Neural cell (in vitro differentiated cells): ENCODE measurements at regions not wholly inside any gene's neighbourhood (a gene's known extent, or its start where the extent isn't known, plus 50 kb on each side); places are given as distances from the start of the nearest gene placed in this dataset.

Experiments used
- CTCF ChIP-seq: fragments of 450-650 bp; IDR thresholded peaks from 2 replicates; pipeline ENCODE4 v1.5.1; 2014; ENCODE audit warnings: antibody characterized with exemption, mild to moderate bottlenecking, moderate library complexity; ENCODE audit not compliant: poor library complexity, severe bottlenecking
- EP300 ChIP-seq: fragments of 450-650 bp; conservative IDR thresholded peaks from 2 replicates; pipeline ENCODE4 v1.6.1; 2014; ENCODE audit warnings: antibody characterized with exemption, mild to moderate bottlenecking, moderate library complexity; ENCODE audit not compliant: poor library complexity, severe bottlenecking
- EZH2 ChIP-seq: fragments of 200-600, 300-800 bp; shearing (Covaris generic), sonication (generic); IDR thresholded peaks from 2 replicates; pipeline ENCODE4 v1.6.1; 2014; ENCODE audit warnings: antibody characterized with exemption, low read length, borderline replicate concordance, mild to moderate bottlenecking; ENCODE audit not compliant: insufficient read depth, poor library complexity, severe bottlenecking
- MXI1 ChIP-seq: fragments of 450-650 bp; conservative IDR thresholded peaks from 2 replicates; pipeline ENCODE4 v1.6.1; 2014; ENCODE audit warnings: antibody characterized with exemption, mild to moderate bottlenecking; ENCODE audit not compliant: poor library complexity, severe bottlenecking
- RAD21 ChIP-seq: fragments of 450-650 bp; conservative IDR thresholded peaks from 2 replicates; pipeline ENCODE4 v1.6.1; 2014; ENCODE audit warnings: antibody characterized with exemption, mild to moderate bottlenecking, moderate library complexity
- TAF1 ChIP-seq: IDR thresholded peaks from 2 replicates; pipeline ENCODE4 v1.6.1; 2012; ENCODE audit warnings: low read depth

- TF ChIP-seq CTCF = no peak
- no peak for TF ChIP-seq EZH2
- no peak for TF ChIP-seq EP300
- TF ChIP-seq RAD21 = no peak
- no peak for TF ChIP-seq MXI1
- TF ChIP-seq TAF1 = no peak
Observed at GRCh38 chr4:187436251-187436650, 559.3 kb upstream of the ZFP42 start.
